ENCODE measurements at regions not wholly inside any gene's neighbourhood (a gene's known extent, or its start where the extent isn't known, plus 50 kb on each side); places are given as distances from the start of the nearest gene placed in this dataset.
"Not testable (repeated sequence)": the region's sequence is repeated elsewhere in the genome, so short reads cannot be mapped to it uniquely, and the experiment has no call there.

- no peak for TF ChIP-seq CTCF (conservative IDR thresholded peaks at IDR 0.05; ENCODE audit: low read length)
- no peak for DNase-seq (ENCODE audit: low read depth)
- no peak overlapping the region for H3K4me3 ChIP-seq (ENCODE audit: low read length)
Measured at GRCh38 chr12:126451809-126452208, 1386.6 kb downstream of the AACS start.

DNA sequence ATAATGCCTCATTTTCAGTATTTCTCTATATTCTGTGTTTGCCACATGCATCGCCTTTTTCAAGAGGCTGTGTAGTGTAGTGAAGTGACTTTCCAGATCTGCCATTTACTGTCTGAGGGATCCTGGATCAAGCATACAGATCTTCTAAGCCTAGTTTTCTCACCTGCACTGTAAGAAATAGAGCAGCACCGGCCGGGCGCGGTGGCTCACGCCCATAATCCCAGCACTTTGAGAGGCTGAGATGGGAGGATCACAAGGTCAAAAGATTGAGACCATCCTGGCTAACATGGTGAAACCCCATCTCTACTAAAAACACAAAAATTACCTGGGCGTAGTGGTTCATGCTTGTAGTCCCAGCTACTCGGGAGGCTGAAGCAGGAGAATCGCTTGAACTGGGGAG lies 1387.5 kb downstream of the AACS start:
- not testable (repeated sequence) for H3K4me3 ChIP-seq (ENCODE audit: low read length); DNase-seq (ENCODE audit: low read depth)

- H3K4me3 ChIP-seq (ENCODE audit: low read length), result no peak overlapping the region
- TF ChIP-seq CTCF (conservative IDR thresholded peaks at IDR 0.05; ENCODE audit: low read length), result no peak
- no peak for DNase-seq (ENCODE audit: low read depth)
Measured at GRCh38 chr12:126454581-126454980, 1389.3 kb downstream of the AACS start.

DNA sequence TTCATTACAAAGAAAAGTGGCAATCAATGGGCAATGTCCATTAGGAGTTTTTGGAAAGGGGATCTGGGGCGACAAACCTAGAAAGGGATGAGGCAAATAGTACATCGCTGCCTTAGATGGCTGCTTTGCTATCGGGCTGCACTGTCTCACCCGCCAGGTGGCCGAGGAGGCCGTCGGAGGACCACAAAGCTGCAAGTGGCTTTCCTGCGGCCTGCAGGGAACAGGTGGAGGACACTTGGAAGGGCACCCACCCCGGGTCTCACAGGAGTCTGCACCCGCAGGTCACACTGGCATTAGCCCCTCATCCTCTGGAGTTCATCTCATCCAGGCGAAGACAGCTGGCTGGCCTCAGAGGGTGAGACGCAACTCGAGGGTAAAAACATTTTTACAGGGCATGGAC lies 1392.5 kb downstream of the AACS start:
- DNase-seq (ENCODE audit: low read depth), result no peak
- H3K4me3 ChIP-seq (ENCODE audit: low read length), result no peak overlapping the region
- no peak for TF ChIP-seq CTCF (conservative IDR thresholded peaks at IDR 0.05; ENCODE audit: low read length)

- no peak overlapping the region for H3K4me3 ChIP-seq (ENCODE audit: low read length)
- DNase-seq (ENCODE audit: low read depth), result no peak
- no peak for TF ChIP-seq CTCF (conservative IDR thresholded peaks at IDR 0.05; ENCODE audit: low read length)
Measured at GRCh38 chr12:126464153-126464552, 1398.9 kb downstream of the AACS start.

DNA sequence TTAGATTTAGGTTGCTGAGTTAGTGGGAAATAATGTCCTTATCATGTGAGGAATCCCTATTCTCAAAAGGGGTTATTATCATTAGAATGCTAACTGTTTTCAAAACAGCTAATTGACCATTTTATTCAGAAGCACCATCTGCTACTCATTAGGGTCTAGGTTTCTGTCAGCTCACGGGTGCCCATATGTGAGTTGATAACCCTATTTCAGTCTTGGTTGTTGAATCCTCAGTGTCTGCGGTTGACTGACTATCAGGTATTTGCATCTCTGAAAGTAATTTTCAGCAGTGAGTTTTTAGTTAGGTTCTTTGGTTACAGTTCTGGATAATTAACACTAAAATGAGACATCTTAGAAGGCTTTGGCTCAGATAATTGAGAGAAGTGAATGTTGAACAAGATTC lies 1404.0 kb downstream of the AACS start:
- TF ChIP-seq CTCF (conservative IDR thresholded peaks at IDR 0.05; ENCODE audit: low read length), result no peak
- no peak for DNase-seq (ENCODE audit: low read depth)
- no peak overlapping the region for H3K4me3 ChIP-seq (ENCODE audit: low read length)

GRCh38 chr12:126474703-126475102 lies 1409.5 kb downstream of the AACS start:
- H3K4me3 ChIP-seq (ENCODE audit: low read length), result no peak overlapping the region
- TF ChIP-seq CTCF (conservative IDR thresholded peaks at IDR 0.05; ENCODE audit: low read length), result no peak
- no peak for DNase-seq (ENCODE audit: low read depth)

DNA sequence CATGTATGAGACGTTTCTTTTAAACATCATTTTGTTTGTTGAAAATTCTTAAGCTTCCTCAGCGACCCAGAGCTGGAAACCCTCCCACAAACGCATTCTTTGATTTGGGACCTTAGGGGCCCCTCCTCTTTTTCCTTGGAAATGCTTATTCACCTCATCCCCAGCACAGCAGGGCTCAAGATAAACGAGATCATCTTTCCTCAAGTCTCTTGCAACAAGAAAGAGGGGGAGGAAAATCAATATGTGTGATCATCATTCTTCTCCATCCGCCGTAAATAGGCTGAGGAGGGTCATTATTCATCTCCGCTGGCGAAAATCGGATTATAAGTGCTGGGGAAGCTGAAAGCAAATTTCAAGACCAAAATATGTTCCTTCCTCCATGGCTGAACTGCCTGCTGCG lies 1415.2 kb downstream of the AACS start:
- no peak overlapping the region for H3K4me3 ChIP-seq (ENCODE audit: low read length)
- no peak for TF ChIP-seq CTCF (conservative IDR thresholded peaks at IDR 0.05; ENCODE audit: low read length)
- DNase-seq (ENCODE audit: low read depth), result no peak

All from AG10803 (cell line).